ENCODE measurements at regions not wholly inside any gene's neighbourhood (a gene's known extent, or its start where the extent isn't known, plus 50 kb on each side); places are given as distances from the start of the nearest gene placed in this dataset.

DNA sequence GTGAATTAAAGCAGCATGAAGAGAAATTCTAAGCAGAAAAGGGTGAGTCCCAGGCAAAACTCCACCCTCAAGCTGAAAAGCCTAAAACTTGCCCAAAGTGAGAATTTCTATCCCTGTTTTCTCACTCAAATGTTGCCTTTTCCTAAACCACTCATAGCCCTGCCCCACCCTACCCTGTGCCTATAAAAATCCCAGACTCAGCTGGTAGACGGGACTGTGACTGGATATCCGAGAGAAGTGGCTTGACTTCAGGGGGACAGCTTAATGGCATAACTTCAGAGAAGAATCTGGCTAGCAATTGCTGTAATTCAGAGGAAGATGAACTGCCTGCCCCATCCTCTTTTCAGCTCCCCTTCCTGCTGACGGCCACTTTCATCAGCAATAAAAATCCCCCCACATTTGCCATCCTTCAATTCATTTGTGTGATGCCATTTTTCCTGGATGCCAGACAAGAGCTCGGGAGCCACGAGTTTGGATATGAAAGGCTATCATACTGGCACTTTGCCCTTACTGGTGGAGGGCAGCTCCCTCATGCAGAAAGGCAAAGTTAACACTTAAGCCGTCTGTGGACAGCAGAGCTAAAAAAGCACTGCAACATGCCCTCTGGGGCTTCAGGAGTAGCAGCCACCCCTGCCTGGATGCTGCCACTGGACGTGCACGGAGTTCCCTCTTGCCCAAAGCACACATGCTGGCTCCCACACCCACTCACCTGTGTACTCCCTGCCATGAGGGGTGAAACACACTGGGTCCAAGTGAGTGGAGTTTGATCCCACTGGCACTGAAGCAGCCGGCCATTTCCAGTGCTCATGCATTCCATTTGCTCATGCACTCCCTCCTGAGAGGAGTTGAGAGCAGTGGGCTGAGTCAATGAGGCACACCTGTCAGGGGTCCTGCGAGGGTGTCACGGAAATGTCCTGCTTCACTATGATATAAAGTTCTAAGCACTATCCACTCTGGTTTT is 670.6 kb downstream of the PLOD2 start:
- TF ChIP-seq, protein P1, sequence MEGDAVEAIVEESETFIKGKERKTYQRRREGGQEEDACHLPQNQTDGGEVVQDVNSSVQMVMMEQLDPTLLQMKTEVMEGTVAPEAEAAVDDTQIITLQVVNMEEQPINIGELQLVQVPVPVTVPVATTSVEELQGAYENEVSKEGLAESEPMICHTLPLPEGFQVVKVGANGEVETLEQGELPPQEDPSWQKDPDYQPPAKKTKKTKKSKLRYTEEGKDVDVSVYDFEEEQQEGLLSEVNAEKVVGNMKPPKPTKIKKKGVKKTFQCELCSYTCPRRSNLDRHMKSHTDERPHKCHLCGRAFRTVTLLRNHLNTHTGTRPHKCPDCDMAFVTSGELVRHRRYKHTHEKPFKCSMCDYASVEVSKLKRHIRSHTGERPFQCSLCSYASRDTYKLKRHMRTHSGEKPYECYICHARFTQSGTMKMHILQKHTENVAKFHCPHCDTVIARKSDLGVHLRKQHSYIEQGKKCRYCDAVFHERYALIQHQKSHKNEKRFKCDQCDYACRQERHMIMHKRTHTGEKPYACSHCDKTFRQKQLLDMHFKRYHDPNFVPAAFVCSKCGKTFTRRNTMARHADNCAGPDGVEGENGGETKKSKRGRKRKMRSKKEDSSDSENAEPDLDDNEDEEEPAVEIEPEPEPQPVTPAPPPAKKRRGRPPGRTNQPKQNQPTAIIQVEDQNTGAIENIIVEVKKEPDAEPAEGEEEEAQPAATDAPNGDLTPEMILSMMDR (conservative IDR thresholded peaks at IDR 0.05 in 1 of 2, IDR thresholded peaks at IDR 0.05 in 1 of 2; ENCODE audit: extremely low read depth in 1 of 2, insufficient read depth in 1 of 2, low read depth in 1 of 2, low read length in 2 of 2): no peak
- TF ChIP-seq EZH2 (IDR thresholded peaks at IDR 0.05; ENCODE audit: borderline replicate concordance, low read length): no peak
